ENCODE measurements at regions not wholly inside any gene's neighbourhood (a gene's known extent, or its start where the extent isn't known, plus 50 kb on each side); places are given as distances from the start of the nearest gene placed in this dataset.

- no peak for TF ChIP-seq IRF9 (tag; IDR thresholded peaks at IDR 0.05)
- no peak for TF ChIP-seq ZNF644 (tag; IDR thresholded peaks at IDR 0.05; ENCODE audit: low read depth)
- no peak for TF ChIP-seq DEAF1 (CRISPR knock-in tag; IDR thresholded peaks at IDR 0.05)
- 0 out of 2 replicates have a peak, but pooled peaks have one; percentile 40 for TF ChIP-seq EHMT2 (IDR thresholded peaks at IDR 0.05)
- TF ChIP-seq ZNF282 (CRISPR knock-in tag; IDR thresholded peaks at IDR 0.05): no peak
- no peak for TF ChIP-seq KLF10 (CRISPR knock-in tag; IDR thresholded peaks at IDR 0.05)
- 0 out of 2 replicates have a peak, but pooled peaks have one; percentile 35 for TF ChIP-seq NBN (IDR thresholded peaks at IDR 0.05; ENCODE audit: low read depth)
- TF ChIP-seq ZNF121 (CRISPR knock-in tag; conservative IDR thresholded peaks at IDR 0.05): no peak
- no peak for TF ChIP-seq RERE (CRISPR knock-in tag; IDR thresholded peaks at IDR 0.05; ENCODE audit: borderline replicate concordance)
- no peak for TF ChIP-seq TCF7 (IDR thresholded peaks at IDR 0.05; ENCODE audit: borderline replicate concordance)
- TF ChIP-seq MBD1 (CRISPR knock-in tag; IDR thresholded peaks at IDR 0.05): no peak
- TF ChIP-seq ELF1 (tag; IDR thresholded peaks at IDR 0.05): no peak
- peak; percentile 74 for TF ChIP-seq ZNF280A (IDR thresholded peaks at IDR 0.05; ENCODE audit: low read depth, partially characterized antibody)
- TF ChIP-seq ZNF311 (CRISPR knock-in tag; IDR thresholded peaks at IDR 0.05): no peak
- TF ChIP-seq HOMEZ (CRISPR knock-in tag; IDR thresholded peaks at IDR 0.05): no peak
- no peak for TF ChIP-seq ZNF124 (CRISPR knock-in tag; IDR thresholded peaks at IDR 0.05)
Measured at GRCh38 chr17:77668518-77668917, 290.0 kb upstream of the TNRC6C start (continued).
